ENCODE measurements at regions not wholly inside any gene's neighbourhood (a gene's known extent, or its start where the extent isn't known, plus 50 kb on each side); places are given as distances from the start of the nearest gene placed in this dataset.

GRCh38 chr10:125397608-125398007 lies 237.2 kb upstream of the CTBP2 start:
- DNase-seq (ENCODE audit: low spot score), result no peak

DNA sequence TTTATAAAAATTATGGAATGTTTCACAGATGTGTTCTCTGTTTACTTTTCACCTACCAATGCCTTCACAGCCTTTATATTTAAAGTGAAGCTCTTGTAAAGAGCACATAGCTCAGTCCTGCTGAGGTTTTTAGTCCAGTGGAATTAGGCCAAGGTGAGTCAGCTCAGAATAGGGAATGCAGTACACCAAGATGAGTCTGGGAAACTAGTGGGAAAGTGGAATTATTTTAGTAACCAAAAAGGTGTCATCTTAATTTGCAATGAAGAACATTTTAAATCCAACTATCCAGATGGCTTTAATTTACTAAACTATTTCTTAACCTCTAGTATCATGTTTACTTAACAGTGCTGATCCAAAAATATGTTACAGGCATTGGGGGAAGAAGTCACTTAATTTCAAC lies 236.3 kb upstream of the CTBP2 start:
- DNase-seq (ENCODE audit: low spot score), result no peak

GRCh38 chr10:125392609-125393008 lies 232.2 kb upstream of the CTBP2 start:
- no peak for DNase-seq (ENCODE audit: low spot score)

DNA sequence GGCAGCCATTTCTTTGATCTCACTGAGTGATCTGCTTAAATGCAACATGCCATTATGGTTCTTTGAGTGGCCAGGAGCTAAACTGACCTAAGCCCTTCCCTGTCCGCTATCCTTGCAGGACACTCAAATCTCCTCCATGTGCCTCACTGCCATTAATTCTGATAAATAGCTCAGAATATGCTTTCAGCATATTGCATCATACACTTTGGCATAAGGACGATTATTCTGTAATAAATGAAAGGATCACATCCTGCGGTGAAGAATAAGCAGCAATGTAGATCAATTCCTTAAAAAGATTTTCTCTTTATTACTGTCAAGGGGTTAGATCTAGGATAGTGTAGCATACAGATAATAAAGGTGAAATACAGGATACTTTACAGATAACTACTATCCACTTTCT lies 231.8 kb upstream of the CTBP2 start:
- DNase-seq (ENCODE audit: low spot score), result no peak

- no peak for DNase-seq (ENCODE audit: low spot score)
Measured at GRCh38 chr10:125389648-125390047, 229.3 kb upstream of the CTBP2 start.

GRCh38 chr10:125379592-125379991 lies 219.2 kb upstream of the CTBP2 start:
- DNase-seq (ENCODE audit: low spot score), result no peak

DNA sequence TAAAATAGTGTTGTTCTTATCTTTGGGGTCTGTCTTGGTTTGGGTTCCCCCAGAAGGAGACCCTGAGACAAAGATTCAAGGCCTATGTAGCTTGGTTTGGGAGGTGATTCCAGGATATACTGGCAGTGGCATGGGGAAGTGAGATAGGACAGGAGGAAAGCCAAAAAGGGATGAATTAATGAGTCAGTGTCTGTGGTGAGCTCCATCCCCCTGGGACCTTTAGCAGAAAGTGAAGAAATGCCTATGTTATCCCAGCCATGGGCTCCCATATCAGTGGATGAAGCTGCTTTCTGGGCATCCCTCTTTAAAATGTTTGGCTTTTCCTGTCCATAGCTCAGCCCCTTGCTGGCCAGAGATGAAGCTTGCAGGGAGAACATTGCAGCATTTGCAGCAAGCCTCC lies 217.0 kb upstream of the CTBP2 start:
- DNase-seq (ENCODE audit: low spot score), result no peak

GRCh38 chr10:125375210-125375609 lies 214.8 kb upstream of the CTBP2 start:
- no peak for DNase-seq (ENCODE audit: low spot score)

DNA sequence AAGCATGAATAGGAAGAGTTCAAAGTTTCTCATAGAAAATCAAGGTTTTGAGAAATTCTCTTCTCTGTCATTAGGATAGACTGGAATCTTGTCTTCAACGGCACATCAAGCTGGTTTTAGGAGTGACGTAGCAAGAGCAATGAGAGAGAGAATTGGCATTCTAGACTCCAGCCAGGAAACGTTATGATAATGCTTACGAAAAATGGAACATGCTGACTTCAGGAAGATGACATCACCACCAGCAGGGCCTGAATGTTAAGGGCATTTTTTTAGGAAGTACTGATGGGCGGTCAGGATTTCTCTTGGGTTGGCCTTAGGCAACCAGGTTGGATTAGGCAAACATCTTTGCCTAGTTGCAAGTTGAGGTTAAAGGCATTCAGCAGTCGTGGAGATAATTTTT lies 213.2 kb upstream of the CTBP2 start:
- no peak for DNase-seq (ENCODE audit: low spot score)

GRCh38 chr10:125370578-125370977 lies 210.2 kb upstream of the CTBP2 start:
- no peak for DNase-seq (ENCODE audit: low spot score)

- no peak for DNase-seq (ENCODE audit: low spot score)
Measured at GRCh38 chr10:125369382-125370326, 209.3 kb upstream of the CTBP2 start.

GRCh38 chr10:125368146-125368545 lies 207.8 kb upstream of the CTBP2 start:
- no peak for DNase-seq (ENCODE audit: low spot score)

DNA sequence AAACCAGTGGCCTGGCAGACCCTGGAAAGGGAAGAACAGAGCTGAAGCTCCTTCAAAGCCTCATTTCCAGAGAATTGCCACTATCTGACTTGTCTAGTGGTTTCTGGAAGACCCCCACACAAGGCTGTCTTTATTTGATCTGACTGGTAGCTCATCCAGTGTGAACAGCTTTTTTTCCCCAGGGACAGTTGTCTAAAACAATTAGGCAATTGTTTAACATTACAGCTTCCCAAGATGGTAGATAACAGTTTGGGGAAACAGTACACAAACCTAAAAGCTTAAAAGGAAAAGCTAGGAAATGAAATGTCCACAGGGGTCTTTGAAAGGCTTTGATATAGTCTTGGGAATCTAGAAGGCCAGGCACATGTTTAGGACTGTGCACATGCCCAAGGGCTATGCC lies 203.4 kb upstream of the CTBP2 start:
- no peak for DNase-seq (ENCODE audit: low spot score)

GRCh38 chr10:125362950-125363349 lies 202.6 kb upstream of the CTBP2 start:
- no peak for DNase-seq (ENCODE audit: low spot score)

- DNase-seq (ENCODE audit: low spot score), result no peak
Measured at GRCh38 chr10:125359401-125359800, 199.0 kb upstream of the CTBP2 start.

- no peak for DNase-seq (ENCODE audit: low spot score)
Measured at GRCh38 chr10:125355657-125356056, 195.3 kb upstream of the CTBP2 start.

DNA sequence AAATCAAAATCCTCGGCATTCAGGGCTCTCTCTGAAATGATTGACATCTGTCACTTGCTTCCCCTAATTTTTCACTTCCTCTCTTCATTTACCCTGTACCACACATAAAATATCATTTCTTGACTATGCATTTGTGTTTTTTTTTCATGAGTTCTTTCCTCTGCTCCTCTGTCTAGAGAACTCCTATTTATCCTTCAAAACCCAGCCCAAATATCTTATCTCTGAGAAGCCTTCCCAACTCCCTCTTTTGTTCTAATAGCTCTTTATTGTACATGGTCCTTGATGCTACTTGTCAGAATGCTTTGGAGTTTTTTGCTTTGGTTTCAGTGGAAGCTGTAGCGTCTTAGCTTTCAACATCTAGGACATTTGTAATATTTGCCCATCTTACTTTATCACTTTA lies 190.2 kb upstream of the CTBP2 start:
- no peak for DNase-seq (ENCODE audit: low spot score)

- DNase-seq (ENCODE audit: low spot score), result no peak
Measured at GRCh38 chr10:125348536-125348935, 188.2 kb upstream of the CTBP2 start.

GRCh38 chr10:125344573-125345171 lies 184.3 kb upstream of the CTBP2 start:
- no peak for DNase-seq (ENCODE audit: low spot score)

DNA sequence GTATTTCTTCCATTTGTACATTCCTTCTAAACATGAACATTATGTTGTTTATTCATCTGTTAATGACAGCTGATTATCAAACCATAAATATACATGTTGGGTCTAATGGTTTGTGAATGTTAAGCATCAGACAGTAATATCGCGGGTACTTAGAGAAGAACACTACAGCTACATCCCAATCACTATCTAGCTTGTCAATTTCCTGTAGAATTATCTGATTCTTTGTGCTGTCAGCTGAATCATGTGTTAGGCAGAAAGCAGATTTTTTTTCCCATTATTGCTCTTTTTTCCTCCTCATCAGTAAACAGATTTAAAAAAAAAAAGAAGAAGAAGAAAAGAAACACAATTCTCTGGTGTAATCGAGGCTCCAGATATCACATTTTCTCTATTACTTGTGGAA lies 183.6 kb upstream of the CTBP2 start:
- no peak for DNase-seq (ENCODE audit: low spot score)

DNA sequence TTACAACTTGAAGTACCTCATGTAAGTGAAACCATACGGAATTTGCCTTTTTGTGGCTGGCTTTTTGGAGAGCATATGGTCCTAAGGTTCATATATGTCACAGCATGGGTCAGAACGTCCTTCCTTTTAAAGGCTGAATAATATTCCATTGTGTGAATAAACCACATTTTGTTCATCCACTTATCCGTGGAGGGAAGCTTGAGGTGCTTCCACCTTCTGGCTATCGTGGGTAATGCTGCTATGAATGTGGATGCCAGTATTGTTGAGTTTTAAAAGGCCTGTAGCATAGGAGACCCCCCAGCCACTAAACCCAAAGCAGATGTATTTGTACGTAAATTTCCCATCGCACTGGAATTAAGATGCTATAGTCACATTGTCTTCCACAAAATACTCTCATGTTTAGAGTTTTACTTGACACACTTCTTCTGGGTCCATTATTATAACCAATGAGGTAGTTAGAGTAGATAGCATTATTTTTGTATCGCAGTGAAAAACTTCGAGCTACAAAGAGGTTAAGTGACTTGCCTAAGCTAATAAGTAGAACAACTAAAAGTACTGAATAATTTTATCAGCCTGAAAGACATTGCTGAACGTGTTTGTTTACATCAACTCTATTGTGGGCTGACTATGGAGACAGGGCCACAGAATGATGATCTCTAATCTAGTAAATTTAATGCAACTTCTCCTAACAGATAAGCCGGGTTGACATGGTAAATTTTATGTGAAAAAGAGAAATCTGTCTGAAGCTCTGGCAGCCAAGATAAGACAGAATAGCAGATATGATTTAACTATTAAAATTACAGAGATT lies 183.0 kb upstream of the CTBP2 start:
- DNase-seq (ENCODE audit: low spot score), result no peak

GRCh38 chr10:125341611-125342010 lies 181.2 kb upstream of the CTBP2 start:
- DNase-seq (ENCODE audit: low spot score), result no peak

DNA sequence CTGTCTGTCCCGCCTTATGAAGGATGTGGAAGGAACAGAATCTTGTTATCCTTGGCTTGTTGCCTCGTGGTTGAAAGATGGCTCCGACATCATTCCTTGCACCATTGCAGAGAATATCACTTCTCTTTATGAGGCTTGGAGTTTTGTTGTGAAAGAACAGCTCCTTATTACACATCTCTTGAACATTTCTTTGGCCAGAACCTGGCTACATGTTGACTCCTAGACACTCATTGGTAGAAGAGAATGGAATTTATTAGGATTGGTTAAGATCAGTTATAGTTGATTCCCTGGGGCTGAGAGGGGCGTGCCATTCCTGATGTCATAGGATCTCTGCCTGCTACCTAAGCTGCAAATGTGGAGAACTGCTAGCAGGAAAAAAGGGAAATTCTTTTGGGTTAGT lies 180.5 kb upstream of the CTBP2 start:
- DNase-seq (ENCODE audit: low spot score), result no peak
